ENCODE measurements at regions not wholly inside any gene's neighbourhood (a gene's known extent, or its start where the extent isn't known, plus 50 kb on each side); places are given as distances from the start of the nearest gene placed in this dataset.

DNA sequence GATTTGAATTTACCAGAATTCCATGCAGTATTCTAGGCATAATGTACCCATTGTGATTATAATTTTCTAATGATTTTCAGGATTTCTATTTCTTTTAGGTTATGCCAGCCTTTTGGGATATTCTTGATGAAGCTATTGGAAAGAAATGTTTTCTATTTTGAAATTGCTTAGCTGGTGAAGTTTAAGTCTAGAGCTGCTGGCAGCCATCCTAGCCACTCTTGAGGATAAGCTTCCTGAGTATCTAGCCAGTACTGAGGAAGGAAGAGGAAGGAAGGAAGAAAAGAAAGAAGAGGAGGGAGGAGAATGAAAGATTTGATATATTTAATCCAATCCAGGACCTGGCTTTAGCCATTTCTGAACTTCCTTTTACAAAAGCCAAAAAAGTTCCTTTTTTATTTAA, 142.1 kb upstream of the DAB2 start:
- no peak for TF ChIP-seq POLR2A (IDR thresholded peaks at IDR 0.05)
- TF ChIP-seq, protein P1, sequence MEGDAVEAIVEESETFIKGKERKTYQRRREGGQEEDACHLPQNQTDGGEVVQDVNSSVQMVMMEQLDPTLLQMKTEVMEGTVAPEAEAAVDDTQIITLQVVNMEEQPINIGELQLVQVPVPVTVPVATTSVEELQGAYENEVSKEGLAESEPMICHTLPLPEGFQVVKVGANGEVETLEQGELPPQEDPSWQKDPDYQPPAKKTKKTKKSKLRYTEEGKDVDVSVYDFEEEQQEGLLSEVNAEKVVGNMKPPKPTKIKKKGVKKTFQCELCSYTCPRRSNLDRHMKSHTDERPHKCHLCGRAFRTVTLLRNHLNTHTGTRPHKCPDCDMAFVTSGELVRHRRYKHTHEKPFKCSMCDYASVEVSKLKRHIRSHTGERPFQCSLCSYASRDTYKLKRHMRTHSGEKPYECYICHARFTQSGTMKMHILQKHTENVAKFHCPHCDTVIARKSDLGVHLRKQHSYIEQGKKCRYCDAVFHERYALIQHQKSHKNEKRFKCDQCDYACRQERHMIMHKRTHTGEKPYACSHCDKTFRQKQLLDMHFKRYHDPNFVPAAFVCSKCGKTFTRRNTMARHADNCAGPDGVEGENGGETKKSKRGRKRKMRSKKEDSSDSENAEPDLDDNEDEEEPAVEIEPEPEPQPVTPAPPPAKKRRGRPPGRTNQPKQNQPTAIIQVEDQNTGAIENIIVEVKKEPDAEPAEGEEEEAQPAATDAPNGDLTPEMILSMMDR (IDR thresholded peaks at IDR 0.05), result no peak
